Neural cell (in vitro differentiated cells): ENCODE measurements at regions not wholly inside any gene's neighbourhood (a gene's known extent, or its start where the extent isn't known, plus 50 kb on each side); places are given as distances from the start of the nearest gene placed in this dataset.
A peak's percentile ranks its signal among the peaks of the same experiment; 100 is the strongest.
"Not testable (repeated sequence)": the region's sequence is repeated elsewhere in the genome, so short reads cannot be mapped to it uniquely, and the experiment has no call there.

Source experiments
- H2AFZ ChIP-seq: fragments of 200-600, 300-800 bp; sonication (generic), shearing (Covaris generic); 2 replicates; pipeline ENCODE4 v1.6.0; 2014; ENCODE audit warnings: low read depth, mild to moderate bottlenecking, antibody characterized with exemption, low read length, moderate library complexity
- H3F3A ChIP-seq: fragments of 200-600 bp; shearing (Covaris generic); 2 replicates; pipeline ENCODE4 v1.6.1; 2016; ENCODE audit warnings: mild to moderate bottlenecking, moderate library complexity, mixed read lengths, antibody characterized with exemption, low read length; ENCODE audit not compliant: insufficient read depth, poor library complexity, severe bottlenecking
- H3K27ac ChIP-seq: fragments of 200-600, 300-800 bp; sonication (generic), shearing (Covaris generic); 2 replicates; pipeline ENCODE4 v1.5.1; 2014; ENCODE audit warnings: mild to moderate bottlenecking, low read length, moderate library complexity
- H3K27me3 ChIP-seq: fragments of 300-800, 200-600 bp; sonication (generic), shearing (Covaris generic); 2 replicates; pipeline ENCODE4 v1.6.0; 2014; ENCODE audit warnings: mild to moderate bottlenecking, low read depth, low read length, moderate library complexity; ENCODE audit not compliant: insufficient read depth
- H3K36me3 ChIP-seq: fragments of 300-800, 200-600 bp; sonication (generic), shearing (Covaris generic); 2 replicates; pipeline ENCODE4 v1.5.1; 2014; ENCODE audit warnings: mild to moderate bottlenecking, antibody characterized with exemption, low read length, moderate library complexity; ENCODE audit not compliant: insufficient read depth
- H3K4me2 ChIP-seq: fragments of 300-800, 200-600 bp; sonication (generic), shearing (Covaris generic); 2 replicates; pipeline ENCODE4 v1.6.0; 2014; ENCODE audit warnings: mild to moderate bottlenecking, low read length
- H3K4me3 ChIP-seq: fragments of 300-800, 200-600 bp; sonication (generic), shearing (Covaris generic); 2 replicates; pipeline ENCODE4 v1.5.1; 2014; ENCODE audit warnings: mild to moderate bottlenecking, low read length, moderate library complexity
- H3K79me2 ChIP-seq: fragments of 200-600 bp; shearing (Covaris generic); replicated peaks from 2 replicates; pipeline ENCODE4 v1.6.0; 2014; ENCODE audit warnings: mild to moderate bottlenecking, low read length, moderate library complexity; ENCODE audit not compliant: insufficient read depth
- H3K9ac ChIP-seq: fragments of 300-800, 200-600 bp; sonication (generic), shearing (Covaris generic); 2 replicates; pipeline ENCODE4 v1.6.1; 2016; ENCODE audit warnings: mild to moderate bottlenecking, low read length, mixed read lengths
- H3K9me2 ChIP-seq: fragments of 200-600 bp; shearing (Covaris generic); 2 replicates; pipeline ENCODE4 v1.6.1; 2016; ENCODE audit warnings: mild to moderate bottlenecking, low read length, mixed read lengths; ENCODE audit not compliant: insufficient read depth
- H3K9me3 ChIP-seq: fragments of 200-600, 300-800 bp; sonication (generic), shearing (Covaris generic); 2 replicates; pipeline ENCODE4 v1.6.1; 2016; ENCODE audit warnings: mild to moderate bottlenecking, mixed run types, low read length, moderate library complexity, mixed read lengths
- H4K20me1 ChIP-seq: fragments of 200-600 bp; shearing (Covaris generic); 2 replicates; pipeline ENCODE4 v1.6.1; 2016; ENCODE audit warnings: mild to moderate bottlenecking, mixed run types; ENCODE audit not compliant: insufficient read depth
- CTCF ChIP-seq: fragments of 450-650 bp; IDR thresholded peaks from 2 replicates; pipeline ENCODE4 v1.5.1; 2014; ENCODE audit warnings: antibody characterized with exemption, mild to moderate bottlenecking, moderate library complexity; ENCODE audit not compliant: poor library complexity, severe bottlenecking

DNA sequence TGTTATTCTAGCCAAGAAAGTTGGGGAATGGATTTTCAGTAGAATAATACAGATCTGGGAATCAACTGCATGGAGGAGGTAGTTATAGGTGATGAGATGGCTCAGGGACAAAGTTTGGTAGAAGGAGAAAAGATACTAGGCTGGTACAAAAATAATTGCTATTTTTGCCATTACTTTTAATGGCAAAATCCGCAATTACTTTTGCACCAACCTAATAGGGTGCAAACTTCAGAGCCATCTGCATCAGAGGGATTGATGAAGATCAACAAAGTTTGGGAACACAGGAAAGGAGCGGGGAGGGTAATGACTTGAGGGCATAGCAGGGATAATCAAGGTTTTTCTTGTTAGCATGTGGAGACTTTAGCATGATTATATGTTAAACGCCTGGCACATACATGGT is 178.7 kb upstream of the ROPN1B start:
- not testable (repeated sequence) for H3K9me3 ChIP-seq, H3K4me2 ChIP-seq, H4K20me1 ChIP-seq, H3K9ac ChIP-seq, H3K4me3 ChIP-seq, H3K9me2 ChIP-seq, H3F3A ChIP-seq, H3K27me3 ChIP-seq, H3K36me3 ChIP-seq, H3K79me2 ChIP-seq, H2AFZ ChIP-seq, H3K27ac ChIP-seq

DNA sequence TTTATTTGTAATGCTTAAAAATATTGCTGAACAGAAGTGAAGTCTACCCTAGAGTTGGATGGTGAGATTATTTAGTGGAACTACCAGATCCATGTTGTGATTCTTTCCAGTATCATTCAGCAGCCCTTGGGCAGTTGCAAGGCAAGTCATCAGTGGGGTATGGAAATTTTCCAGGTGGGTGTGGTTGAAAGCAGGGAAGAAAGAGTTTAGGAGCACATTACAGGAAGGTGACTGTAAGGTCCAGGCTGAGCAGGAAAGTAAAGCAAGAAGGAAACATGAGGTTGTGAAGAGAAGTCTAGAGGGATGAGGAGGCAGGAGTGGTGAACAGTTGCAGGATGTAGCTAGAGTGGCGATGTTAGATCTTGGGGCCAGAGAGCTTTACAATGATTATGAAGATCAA is 178.0 kb upstream of the ROPN1B start:
- not testable (repeated sequence) for H3K36me3 ChIP-seq, H3K27me3 ChIP-seq, H3K9ac ChIP-seq, H3K79me2 ChIP-seq, H3F3A ChIP-seq, H2AFZ ChIP-seq, H3K4me2 ChIP-seq, H3K27ac ChIP-seq, H3K9me3 ChIP-seq, H3K9me2 ChIP-seq, H3K4me3 ChIP-seq, H4K20me1 ChIP-seq

GRCh38 chr3:125810010-125810409 is 159.0 kb upstream of the ROPN1B start:
- H4K20me1 ChIP-seq, H3K4me2 ChIP-seq, H3K4me3 ChIP-seq, H3K9ac ChIP-seq, H3K27ac ChIP-seq, H3K36me3 ChIP-seq, H3K27me3 ChIP-seq, H3K79me2 ChIP-seq, H2AFZ ChIP-seq, H3K9me3 ChIP-seq, H3F3A ChIP-seq, H3K9me2 ChIP-seq: not testable (repeated sequence)

- not testable (repeated sequence) for H3K9me3 ChIP-seq, H3K79me2 ChIP-seq, H3F3A ChIP-seq, H3K9me2 ChIP-seq, H3K36me3 ChIP-seq, H3K4me2 ChIP-seq, H4K20me1 ChIP-seq, H3K27ac ChIP-seq, H3K4me3 ChIP-seq, H3K9ac ChIP-seq, H3K27me3 ChIP-seq, H2AFZ ChIP-seq
Measured at GRCh38 chr3:125822175-125822574, 146.8 kb upstream of the ROPN1B start.

- H3K27ac ChIP-seq, H3K9me2 ChIP-seq, H4K20me1 ChIP-seq, H3K9ac ChIP-seq, H3K79me2 ChIP-seq, H3K27me3 ChIP-seq, H3K36me3 ChIP-seq, H3K4me2 ChIP-seq, H3K4me3 ChIP-seq, H3K9me3 ChIP-seq, H3F3A ChIP-seq, H2AFZ ChIP-seq: not testable (repeated sequence)
Measured at GRCh38 chr3:125831005-125831750, 137.8 kb upstream of the ROPN1B start.

- H3K4me2 ChIP-seq, H3K9me2 ChIP-seq, H3K9me3 ChIP-seq, H3K36me3 ChIP-seq, H3K27me3 ChIP-seq, H3K79me2 ChIP-seq, H3F3A ChIP-seq, H4K20me1 ChIP-seq, H2AFZ ChIP-seq: not testable (repeated sequence)
- Histone ChIP-seq H3K4me3 (peak overlapping the region; percentile 56), H3K27ac (peak overlapping the region; percentile 58), H3K9ac (peak overlapping the region; percentile 36)
- peak; percentile 34 for TF ChIP-seq CTCF
Measured at GRCh38 chr3:125835562-125835961, 133.4 kb upstream of the ROPN1B start.
